Astrocyte (in vitro differentiated cells and primary cell): ENCODE measurements at regions not wholly inside any gene's neighbourhood (a gene's known extent, or its start where the extent isn't known, plus 50 kb on each side); places are given as distances from the start of the nearest gene placed in this dataset.

Experiments
- EZH2 ChIP-seq: IDR thresholded peaks from 2 replicates; pipeline ENCODE4 v1.6.1; 2012; ENCODE audit warnings: mild to moderate bottlenecking, low read length, inconsistent platforms; ENCODE audit not compliant: insufficient read depth
- TF ChIP-seq, protein P1 (sequence below): IDR thresholded peaks from 2 replicates; pipeline ENCODE4 v1.5.1; 2011; ENCODE audit warnings: low read depth, mild to moderate bottlenecking, inconsistent platforms, low read length, moderate library complexity; ENCODE audit not compliant: insufficient read depth

DNA sequence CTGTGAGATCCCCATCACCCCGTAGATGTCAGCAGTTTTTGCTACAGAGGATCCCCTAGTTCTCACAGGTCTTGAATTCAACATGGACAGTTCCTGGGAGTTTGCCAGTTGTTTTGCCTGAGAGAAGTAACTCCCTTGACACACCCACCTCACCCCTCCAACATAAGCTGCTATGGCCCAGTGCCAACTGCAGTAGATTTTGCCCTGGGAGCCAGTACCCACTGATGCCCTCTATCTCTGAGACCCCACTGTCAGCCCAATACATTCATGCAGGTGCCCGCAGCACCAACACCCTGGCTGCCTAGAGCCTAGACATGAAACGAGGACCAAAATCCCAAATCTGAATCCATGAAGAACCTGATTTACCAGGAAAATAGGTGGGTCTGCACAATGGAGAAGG is 583.9 kb upstream of the CTNND2 start:
- TF ChIP-seq, protein P1, sequence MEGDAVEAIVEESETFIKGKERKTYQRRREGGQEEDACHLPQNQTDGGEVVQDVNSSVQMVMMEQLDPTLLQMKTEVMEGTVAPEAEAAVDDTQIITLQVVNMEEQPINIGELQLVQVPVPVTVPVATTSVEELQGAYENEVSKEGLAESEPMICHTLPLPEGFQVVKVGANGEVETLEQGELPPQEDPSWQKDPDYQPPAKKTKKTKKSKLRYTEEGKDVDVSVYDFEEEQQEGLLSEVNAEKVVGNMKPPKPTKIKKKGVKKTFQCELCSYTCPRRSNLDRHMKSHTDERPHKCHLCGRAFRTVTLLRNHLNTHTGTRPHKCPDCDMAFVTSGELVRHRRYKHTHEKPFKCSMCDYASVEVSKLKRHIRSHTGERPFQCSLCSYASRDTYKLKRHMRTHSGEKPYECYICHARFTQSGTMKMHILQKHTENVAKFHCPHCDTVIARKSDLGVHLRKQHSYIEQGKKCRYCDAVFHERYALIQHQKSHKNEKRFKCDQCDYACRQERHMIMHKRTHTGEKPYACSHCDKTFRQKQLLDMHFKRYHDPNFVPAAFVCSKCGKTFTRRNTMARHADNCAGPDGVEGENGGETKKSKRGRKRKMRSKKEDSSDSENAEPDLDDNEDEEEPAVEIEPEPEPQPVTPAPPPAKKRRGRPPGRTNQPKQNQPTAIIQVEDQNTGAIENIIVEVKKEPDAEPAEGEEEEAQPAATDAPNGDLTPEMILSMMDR = no peak
- no peak for TF ChIP-seq EZH2
